Kidney epithelial cell (primary cell): ENCODE measurements at regions not wholly inside any gene's neighbourhood (a gene's known extent, or its start where the extent isn't known, plus 50 kb on each side); places are given as distances from the start of the nearest gene placed in this dataset.
"Not testable (repeated sequence)": the region's sequence is repeated elsewhere in the genome, so short reads cannot be mapped to it uniquely, and the experiment has no call there.

ENCODE experiments used
- DNase-seq: peaks from one replicate; pipeline ENCODE4 v3.0.0-alpha.2; 2010; ENCODE audit warnings: low read depth
- H3K27me3 ChIP-seq: 2 replicates; pipeline ENCODE4 v1.6.0; 2011; ENCODE audit warnings: low read length; ENCODE audit not compliant: control insufficient read depth, insufficient read depth
- H3K36me3 ChIP-seq: 2 replicates; pipeline ENCODE4 v1.5.1; 2011; ENCODE audit warnings: low read length; ENCODE audit not compliant: control insufficient read depth, insufficient read depth
- H3K4me3 ChIP-seq: 2 replicates; pipeline ENCODE4 v1.5.1; 2011; ENCODE audit warnings: low read depth, mild to moderate bottlenecking, control low read depth, low read length
- TF ChIP-seq, protein P1 (sequence below): IDR thresholded peaks from 2 replicates; pipeline ENCODE4 v1.5.1; 2011; ENCODE audit warnings: mild to moderate bottlenecking, moderate library complexity, low read length, control low read depth, inconsistent platforms; ENCODE audit not compliant: insufficient read depth, poor library complexity, severe bottlenecking

GRCh38 chr11:122406466-122406865 is 249.1 kb upstream of the UBASH3B start:
- H3K36me3 ChIP-seq: no peaks in the 10 kb centered on the region
- TF ChIP-seq, protein P1, sequence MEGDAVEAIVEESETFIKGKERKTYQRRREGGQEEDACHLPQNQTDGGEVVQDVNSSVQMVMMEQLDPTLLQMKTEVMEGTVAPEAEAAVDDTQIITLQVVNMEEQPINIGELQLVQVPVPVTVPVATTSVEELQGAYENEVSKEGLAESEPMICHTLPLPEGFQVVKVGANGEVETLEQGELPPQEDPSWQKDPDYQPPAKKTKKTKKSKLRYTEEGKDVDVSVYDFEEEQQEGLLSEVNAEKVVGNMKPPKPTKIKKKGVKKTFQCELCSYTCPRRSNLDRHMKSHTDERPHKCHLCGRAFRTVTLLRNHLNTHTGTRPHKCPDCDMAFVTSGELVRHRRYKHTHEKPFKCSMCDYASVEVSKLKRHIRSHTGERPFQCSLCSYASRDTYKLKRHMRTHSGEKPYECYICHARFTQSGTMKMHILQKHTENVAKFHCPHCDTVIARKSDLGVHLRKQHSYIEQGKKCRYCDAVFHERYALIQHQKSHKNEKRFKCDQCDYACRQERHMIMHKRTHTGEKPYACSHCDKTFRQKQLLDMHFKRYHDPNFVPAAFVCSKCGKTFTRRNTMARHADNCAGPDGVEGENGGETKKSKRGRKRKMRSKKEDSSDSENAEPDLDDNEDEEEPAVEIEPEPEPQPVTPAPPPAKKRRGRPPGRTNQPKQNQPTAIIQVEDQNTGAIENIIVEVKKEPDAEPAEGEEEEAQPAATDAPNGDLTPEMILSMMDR: no peak
- no peak overlapping the region for H3K4me3 ChIP-seq
- no peaks in the 10 kb centered on the region for H3K27me3 ChIP-seq
- DNase-seq: no peak

DNA sequence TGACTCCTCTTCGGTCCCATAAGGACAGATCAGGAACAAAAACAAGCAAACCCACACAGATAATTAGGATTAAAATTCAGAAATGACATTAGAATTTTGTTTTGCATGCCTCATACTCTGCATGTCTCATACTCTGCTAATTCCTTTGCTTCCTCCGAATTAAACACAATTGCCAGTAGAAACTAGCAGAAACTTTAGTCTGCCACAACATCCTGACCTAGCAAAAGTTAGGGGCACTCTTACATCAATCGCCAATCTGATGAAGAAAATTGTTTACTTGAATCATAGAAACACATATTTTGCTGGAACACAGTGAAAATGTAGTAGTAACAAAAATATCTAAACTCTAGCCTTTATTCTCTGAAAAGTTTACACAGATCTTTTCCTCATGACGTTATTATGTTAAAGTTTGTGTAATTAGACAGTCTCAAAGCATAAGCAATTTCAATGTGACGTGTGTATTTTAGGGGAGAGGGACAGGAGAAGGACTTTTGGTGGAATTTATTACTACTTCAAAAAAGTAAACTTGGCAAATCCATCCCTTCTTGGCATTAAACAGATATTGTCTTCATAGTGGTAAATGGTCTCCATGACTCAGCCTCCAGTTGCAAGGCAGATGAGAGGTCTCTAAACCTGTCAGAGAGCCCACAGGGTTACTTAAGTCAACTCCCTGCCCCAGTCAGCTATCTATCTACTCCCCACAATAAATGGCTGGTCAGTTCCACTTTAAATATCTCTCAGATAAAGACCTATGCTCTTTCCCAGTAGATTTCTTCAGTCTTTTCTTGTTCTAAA is 249.8 kb upstream of the UBASH3B start:
- no peak for DNase-seq
- Histone ChIP-seq H3K27me3 (no peaks in the 10 kb centered on the region), H3K4me3 (no peak overlapping the region), H3K36me3 (no peaks in the 10 kb centered on the region)
- TF ChIP-seq, protein P1: no peak

DNA sequence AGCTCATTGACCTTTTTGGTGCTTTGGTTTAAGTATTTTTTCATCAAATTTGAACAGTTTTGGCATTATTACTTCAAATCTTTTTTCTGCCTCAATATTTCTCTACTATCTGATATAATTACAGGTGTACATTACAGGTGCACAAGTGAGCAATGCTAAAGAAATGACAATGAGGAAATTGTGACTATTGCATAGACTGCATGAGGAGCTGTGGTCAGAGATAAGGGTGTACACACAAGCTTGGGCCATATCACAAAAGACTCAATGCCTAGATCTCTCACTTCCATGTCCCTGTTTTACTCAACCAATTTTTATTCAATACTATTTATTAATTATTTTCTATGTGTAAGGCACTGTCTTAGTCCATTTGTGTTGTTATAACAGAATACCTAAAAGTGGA is 251.0 kb upstream of the UBASH3B start:
- no peaks in the 10 kb centered on the region for H3K27me3 ChIP-seq

DNA sequence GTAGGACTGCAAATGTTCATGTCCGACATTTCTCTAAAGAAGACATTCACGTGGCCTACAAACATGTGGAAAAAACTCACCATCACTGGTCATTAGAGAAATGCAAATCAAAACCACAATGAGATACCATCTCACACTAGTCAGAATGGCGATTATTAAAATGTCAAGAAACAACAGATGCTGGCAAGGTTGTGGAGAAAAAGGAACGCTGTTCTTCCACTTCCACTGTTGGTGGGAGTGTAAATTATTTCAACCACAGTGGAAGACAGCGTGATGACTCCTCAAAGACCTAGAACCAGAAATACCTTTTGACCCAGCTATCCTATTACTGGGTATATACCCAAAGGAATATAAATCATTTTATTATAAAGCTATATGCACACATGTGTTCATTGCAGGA is 253.9 kb upstream of the UBASH3B start:
- H3K27me3 ChIP-seq, H3K36me3 ChIP-seq, H3K4me3 ChIP-seq, DNase-seq: not testable (repeated sequence)

More for the DNA sequence above, 251.0 kb upstream of the UBASH3B start:
- TF ChIP-seq, protein P1: no peak
- DNase-seq: no peak
- no peaks in the 10 kb centered on the region for H3K36me3 ChIP-seq
- H3K4me3 ChIP-seq: no peak overlapping the region

DNA sequence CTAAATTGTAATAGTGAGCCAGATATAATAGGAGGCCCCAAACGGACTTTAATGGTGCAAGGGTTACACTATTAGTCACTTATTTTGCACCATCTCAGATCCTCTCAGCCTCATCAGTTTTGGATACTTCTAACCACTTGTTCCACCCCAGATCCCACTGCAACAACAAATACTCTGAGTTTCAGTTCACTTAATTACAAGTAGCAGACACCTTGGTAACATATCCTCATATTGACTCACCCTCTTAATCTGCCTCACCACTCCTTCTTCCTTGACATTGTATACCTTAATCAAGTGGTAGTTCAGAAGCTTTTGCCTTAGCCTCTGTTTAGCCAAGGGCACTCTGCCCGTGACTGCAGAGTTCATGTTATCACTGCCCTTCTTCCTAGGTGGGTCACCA is 256.1 kb upstream of the UBASH3B start:
- Histone ChIP-seq H3K4me3 (no peak overlapping the region), H3K36me3 (no peaks in the 10 kb centered on the region), H3K27me3 (no peaks in the 10 kb centered on the region)
- no peak for DNase-seq
- TF ChIP-seq, protein P1: no peak

DNA sequence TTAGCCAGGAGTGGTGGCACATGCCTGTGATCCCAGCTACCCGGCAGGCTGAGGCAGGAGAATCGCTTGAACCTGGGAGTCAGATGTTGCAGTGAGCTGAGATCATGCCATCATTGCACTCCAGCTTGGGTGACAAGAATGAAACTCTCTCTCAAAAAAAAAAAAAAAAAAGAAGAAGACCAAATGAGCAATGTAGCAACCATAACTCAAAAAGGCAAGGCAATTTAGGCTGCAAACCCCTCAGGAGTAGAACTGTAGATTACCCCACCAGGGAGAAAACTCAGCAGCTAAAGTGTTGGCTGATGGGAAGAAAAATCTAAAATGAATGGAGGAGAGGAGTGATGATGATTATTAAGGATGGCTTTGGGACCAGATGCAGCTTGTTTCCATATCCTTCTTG is 256.7 kb upstream of the UBASH3B start:
- H3K4me3 ChIP-seq: no peak overlapping the region
- no peak for DNase-seq
- TF ChIP-seq, protein P1: no peak

More for the DNA sequence above, 256.7 kb upstream of the UBASH3B start:
- no peaks in the 10 kb centered on the region for H3K36me3 ChIP-seq
- no peaks in the 10 kb centered on the region for H3K27me3 ChIP-seq
